ENCODE measurements at regions not wholly inside any gene's neighbourhood (a gene's known extent, or its start where the extent isn't known, plus 50 kb on each side); places are given as distances from the start of the nearest gene placed in this dataset.

- Histone ChIP-seq H3K79me2 (ENCODE audit: insufficient read depth, low read length) (no peaks in the 10 kb centered on the region), H3K27ac (ENCODE audit: low read depth in 1 of 2, low read length in 2 of 2) (no peak overlapping the region), H3K36me3 (replicated peaks in 1 of 2; ENCODE audit: control insufficient read depth in 1 of 2, insufficient read depth in 2 of 2, low read length in 2 of 2) (no peaks in the 10 kb centered on the region), H3K9me3 (replicated peaks in 1 of 2; ENCODE audit: control insufficient read depth in 1 of 2, insufficient read depth in 1 of 2, low read length in 2 of 2) (no peaks in the 10 kb centered on the region), H3K27me3 (ENCODE audit: control insufficient read depth in 2 of 2, insufficient read depth in 2 of 2, low read length in 2 of 2) (no peaks in the 10 kb centered on the region), H4K20me1 (ENCODE audit: insufficient read depth, low read length) (no peaks in the 10 kb centered on the region), H3K4me1 (ENCODE audit: control insufficient read depth in 1 of 2, insufficient read depth in 2 of 2, low read length in 2 of 2) (no peaks in the 10 kb centered on the region), H3K4me3 (replicated peaks in 1 of 3; ENCODE audit: low read depth in 2 of 3, low read length in 3 of 3) (no peak overlapping the region), H3K4me2 (replicated peaks; ENCODE audit: extremely low read depth, low read length, poor library complexity, severe bottlenecking) (no peak overlapping the region), H2AFZ (ENCODE audit: insufficient read depth, low read depth, low read length, poor library complexity, severe bottlenecking) (no peak overlapping the region), H3K9ac (ENCODE audit: insufficient read depth, low read length, poor library complexity, severe bottlenecking) (no peak overlapping the region)
- no peak for TF ChIP-seq CTCF (IDR thresholded peaks at IDR 0.05)
- WGBS (ENCODE audit: insufficient coverage), result no CpG with 5 or more reads among the region's 4 CpGs
- no peak overlapping the region for H3K4me3 Mint-ChIP-seq
- peaks cover 0 to 3% (median 0%) of the 10 kb centered on the region in 3 donors for H3K27me3 Mint-ChIP-seq (ENCODE audit: low read depth in 3 of 3)
- intact Hi-C loops (cut with micrococcal nuclease), result no loop called here
- H3K4me1 Mint-ChIP-seq, result no peaks in the 10 kb centered on the region
- no peaks in the 10 kb centered on the region for H3K9me3 Mint-ChIP-seq
- no peaks in the 10 kb centered on the region for H3K36me3 Mint-ChIP-seq
- no peak overlapping the region for H3K27ac Mint-ChIP-seq
- DNase-seq, result no peak
Measured at GRCh38 chrX:147468600-147468999, 443.1 kb upstream of the FMR1 start.

- Histone ChIP-seq H2AFZ (ENCODE audit: insufficient read depth, low read depth, low read length, poor library complexity, severe bottlenecking) (no peak overlapping the region), H3K27ac (ENCODE audit: low read depth in 1 of 2, low read length in 2 of 2) (no peak overlapping the region), H3K27me3 (ENCODE audit: control insufficient read depth in 2 of 2, insufficient read depth in 2 of 2, low read length in 2 of 2) (no peaks in the 10 kb centered on the region), H4K20me1 (ENCODE audit: insufficient read depth, low read length) (no peaks in the 10 kb centered on the region), H3K36me3 (replicated peaks in 1 of 2; ENCODE audit: control insufficient read depth in 1 of 2, insufficient read depth in 2 of 2, low read length in 2 of 2) (no peaks in the 10 kb centered on the region), H3K4me3 (replicated peaks in 1 of 3; ENCODE audit: low read depth in 2 of 3, low read length in 3 of 3) (no peak overlapping the region), H3K9me3 (replicated peaks in 1 of 2; ENCODE audit: control insufficient read depth in 1 of 2, insufficient read depth in 1 of 2, low read length in 2 of 2) (no peaks in the 10 kb centered on the region), H3K4me1 (ENCODE audit: control insufficient read depth in 1 of 2, insufficient read depth in 2 of 2, low read length in 2 of 2) (no peaks in the 10 kb centered on the region), H3K9ac (ENCODE audit: insufficient read depth, low read length, poor library complexity, severe bottlenecking) (no peak overlapping the region), H3K79me2 (ENCODE audit: insufficient read depth, low read length) (no peaks in the 10 kb centered on the region), H3K4me2 (replicated peaks; ENCODE audit: extremely low read depth, low read length, poor library complexity, severe bottlenecking) (no peak overlapping the region)
- Mint-ChIP-seq H3K4me1 (no peaks in the 10 kb centered on the region), H3K27ac (no peak overlapping the region), H3K27me3 (ENCODE audit: low read depth in 3 of 3) (no peaks in the 10 kb centered on the region), H3K4me3 (no peak overlapping the region), H3K9me3 (no peaks in the 10 kb centered on the region), H3K36me3 (no peaks in the 10 kb centered on the region)
- no peak for DNase-seq
- WGBS (ENCODE audit: insufficient coverage), result no CpG with 5 or more reads among the region's 7 CpGs
- intact Hi-C loops (cut with micrococcal nuclease), result no loop called here
- TF ChIP-seq CTCF (IDR thresholded peaks at IDR 0.05), result no peak
Measured at GRCh38 chrX:147476008-147476407, 435.7 kb upstream of the FMR1 start.

Data from CD14-positive monocyte (primary cell).